B cell (primary cell): ENCODE measurements at regions not wholly inside any gene's neighbourhood (a gene's known extent, or its start where the extent isn't known, plus 50 kb on each side); places are given as distances from the start of the nearest gene placed in this dataset.

Source experiments
- EZH2 ChIP-seq: IDR thresholded peaks from 2 replicates; pipeline ENCODE4 v1.6.1; 2012; ENCODE audit warnings: borderline replicate concordance, low read depth, mild to moderate bottlenecking, moderate library complexity, low read length; ENCODE audit not compliant: insufficient read depth, poor library complexity, severe bottlenecking
- TF ChIP-seq, protein P1 (sequence below): fragments of 200-600 bp; IDR thresholded peaks from one replicate; pipeline ENCODE4 v1.8.0; 2022; ENCODE audit warnings: antibody characterized with exemption, mild to moderate bottlenecking

DNA sequence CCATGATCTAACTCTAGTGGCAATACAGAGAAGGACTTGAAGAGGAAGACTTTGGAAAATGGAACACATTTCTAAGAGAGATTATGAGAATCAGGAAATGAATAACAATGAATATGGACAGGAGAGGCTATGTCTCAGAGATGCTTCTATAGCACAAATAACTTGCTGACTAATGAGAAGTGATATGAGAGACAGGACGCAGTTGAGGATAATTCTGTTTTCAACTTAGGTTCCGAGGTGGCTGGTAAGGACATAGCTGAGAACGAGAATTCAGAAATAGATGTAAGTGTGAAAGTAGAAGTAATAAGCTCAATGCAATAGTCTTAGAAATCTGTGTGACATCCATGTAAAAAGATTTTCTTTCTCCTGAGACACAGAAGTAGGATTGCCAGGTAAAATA lies 358.1 kb upstream of the GRAMD2B start:
- TF ChIP-seq, protein P1, sequence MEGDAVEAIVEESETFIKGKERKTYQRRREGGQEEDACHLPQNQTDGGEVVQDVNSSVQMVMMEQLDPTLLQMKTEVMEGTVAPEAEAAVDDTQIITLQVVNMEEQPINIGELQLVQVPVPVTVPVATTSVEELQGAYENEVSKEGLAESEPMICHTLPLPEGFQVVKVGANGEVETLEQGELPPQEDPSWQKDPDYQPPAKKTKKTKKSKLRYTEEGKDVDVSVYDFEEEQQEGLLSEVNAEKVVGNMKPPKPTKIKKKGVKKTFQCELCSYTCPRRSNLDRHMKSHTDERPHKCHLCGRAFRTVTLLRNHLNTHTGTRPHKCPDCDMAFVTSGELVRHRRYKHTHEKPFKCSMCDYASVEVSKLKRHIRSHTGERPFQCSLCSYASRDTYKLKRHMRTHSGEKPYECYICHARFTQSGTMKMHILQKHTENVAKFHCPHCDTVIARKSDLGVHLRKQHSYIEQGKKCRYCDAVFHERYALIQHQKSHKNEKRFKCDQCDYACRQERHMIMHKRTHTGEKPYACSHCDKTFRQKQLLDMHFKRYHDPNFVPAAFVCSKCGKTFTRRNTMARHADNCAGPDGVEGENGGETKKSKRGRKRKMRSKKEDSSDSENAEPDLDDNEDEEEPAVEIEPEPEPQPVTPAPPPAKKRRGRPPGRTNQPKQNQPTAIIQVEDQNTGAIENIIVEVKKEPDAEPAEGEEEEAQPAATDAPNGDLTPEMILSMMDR = no peak
- TF ChIP-seq EZH2 = no peak
